CD4-positive, alpha-beta T cell (primary cell): ENCODE measurements at regions not wholly inside any gene's neighbourhood (a gene's known extent, or its start where the extent isn't known, plus 50 kb on each side); places are given as distances from the start of the nearest gene placed in this dataset.

ENCODE experiments used
- ATAC-seq: fragments of 200-7000 bp; cut with Tn5 transposase; one replicate; pipeline ENCODE4 v1.10.0; 2022; ENCODE audit warnings: mild to moderate bottlenecking; ENCODE audit not compliant: poor library complexity
- CTCF ChIA-PET: fragments of 350-600 bp; sonication (Branson Sonifier 250); formaldehyde crosslinking; loops from one replicate; lab custom pipeline; 2021; ENCODE audit warnings: antibody characterized with exemption, inconsistent platforms; lab: Charles Lee
- POLR2A ChIA-PET: fragments of 350-600 bp; sonication (Branson Sonifier 250); formaldehyde crosslinking; loops from one replicate; lab custom pipeline; 2021; ENCODE audit warnings: antibody characterized with exemption, inconsistent platforms; lab: Charles Lee
- DNase-seq, 14 experiments: peaks; one replicate each; pipeline ENCODE4 v3.0.0-alpha.2; 2013 to 2020; ENCODE audit warnings: mixed read lengths in 2 of 14
- H3K27ac ChIP-seq, 2 donors: one replicate each; pipeline versions ENCODE4 v1.5.1 to v1.7.0; 2013; ENCODE audit warnings: low read length in 2 of 2, low read depth in 1 of 2, mild to moderate bottlenecking in 1 of 2
- H3K27me3 ChIP-seq, 2 experiments: 1 replicate in 1 of 2; 2 replicates in 1 of 2; pipeline versions ENCODE4 v1.6.1 to v1.7.0; 2013; ENCODE audit warnings: low read length in 2 of 2, control low read depth in 1 of 2, mild to moderate bottlenecking in 1 of 2, moderate library complexity in 1 of 2; ENCODE audit not compliant: insufficient read depth in 2 of 2, control insufficient read depth in 1 of 2
- H3K36me3 ChIP-seq: one replicate; pipeline ENCODE4 v1.6.1; 2013; ENCODE audit warnings: low read length, control low read depth; ENCODE audit not compliant: insufficient read depth
- H3K4me1 ChIP-seq: one replicate; pipeline ENCODE4 v1.6.1; 2013; ENCODE audit warnings: low read length, control low read depth; ENCODE audit not compliant: insufficient read depth
- H3K4me3 ChIP-seq: one replicate; pipeline ENCODE4 v1.5.1; 2013; ENCODE audit warnings: mild to moderate bottlenecking, low read length, moderate library complexity
- H3K9me3 ChIP-seq, 2 experiments: 1 replicate in 1 of 2; 2 replicates in 1 of 2; pipeline versions ENCODE4 v1.6.1 to v1.7.0; 2013; ENCODE audit warnings: low read length in 2 of 2, mild to moderate bottlenecking in 2 of 2, control low read depth in 1 of 2, moderate library complexity in 1 of 2; ENCODE audit not compliant: control insufficient read depth in 1 of 2, insufficient read depth in 1 of 2
- H3K27ac Mint-ChIP-seq: one replicate; pipeline ENCODE4 v1.8.0; 2020; ENCODE audit warnings: mixed read lengths
- H3K27me3 Mint-ChIP-seq: one replicate; pipeline ENCODE4 v1.8.0; 2021; ENCODE audit warnings: mixed read lengths
- H3K36me3 Mint-ChIP-seq: one replicate; pipeline ENCODE4 v1.8.0; 2021; ENCODE audit warnings: low read depth, mixed read lengths
- H3K4me1 Mint-ChIP-seq: one replicate; pipeline ENCODE4 v1.8.0; 2021; ENCODE audit warnings: low read depth, mixed read lengths
- H3K4me3 Mint-ChIP-seq: one replicate; pipeline ENCODE4 v1.8.0; 2020; ENCODE audit warnings: mild to moderate bottlenecking, mixed read lengths
- H3K9me3 Mint-ChIP-seq: one replicate; pipeline ENCODE4 v1.8.0; 2020; ENCODE audit warnings: mixed read lengths
- intact Hi-C, 2 experiments: fragments of 100-400 bp; cut with DNase I in 1 of 2; cut with micrococcal nuclease in 1 of 2; formaldehyde crosslinking; loops; one replicate each; pipeline versions ENCODE4 v1.15.1 to v1.9.0; 2023 to 2025; cut with DNase I, micrococcal nuclease
- TF ChIP-seq, protein P1 (sequence below): fragments of 200-600 bp; IDR thresholded peaks from one replicate; pipeline ENCODE4 v1.8.0; 2022; ENCODE audit warnings: antibody characterized with exemption, mild to moderate bottlenecking

DNA sequence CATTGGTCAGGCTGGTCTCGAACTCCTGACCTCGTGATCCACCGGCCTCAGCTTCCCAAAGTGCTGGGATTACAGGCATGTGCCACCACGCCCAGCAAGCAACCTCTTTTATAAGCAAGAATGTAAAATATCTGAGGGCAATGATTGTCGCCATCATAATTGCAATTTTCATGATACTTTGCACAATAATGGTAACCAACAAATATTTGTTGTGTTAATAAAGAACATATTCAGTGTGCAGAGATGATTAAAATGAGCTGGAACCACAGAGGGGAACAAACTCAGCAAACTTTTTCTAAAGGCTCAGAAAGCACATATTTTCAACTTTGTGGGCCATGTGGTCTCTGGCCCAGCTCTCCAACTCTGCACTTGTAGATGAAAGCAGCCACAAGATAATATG lies 115.2 kb upstream of the SIX2 start:
- peaks cover 0 to 4% of the 10 kb centered on the region in 2 experiments for H3K27me3 ChIP-seq
- no peaks in the 10 kb centered on the region for H3K9me3 Mint-ChIP-seq
- no peak for DNase-seq
- ChIA-PET POLR2A (no interaction called here), CTCF (no interaction called here)
- no peak overlapping the region for H3K4me3 ChIP-seq
- no peak overlapping the region for H3K27ac Mint-ChIP-seq
- H3K36me3 ChIP-seq: no peaks in the 10 kb centered on the region
- intact Hi-C loops: no loop called here
- H3K27ac ChIP-seq: no peak overlapping the region
- H3K4me3 Mint-ChIP-seq: no peak overlapping the region
- TF ChIP-seq, protein P1, sequence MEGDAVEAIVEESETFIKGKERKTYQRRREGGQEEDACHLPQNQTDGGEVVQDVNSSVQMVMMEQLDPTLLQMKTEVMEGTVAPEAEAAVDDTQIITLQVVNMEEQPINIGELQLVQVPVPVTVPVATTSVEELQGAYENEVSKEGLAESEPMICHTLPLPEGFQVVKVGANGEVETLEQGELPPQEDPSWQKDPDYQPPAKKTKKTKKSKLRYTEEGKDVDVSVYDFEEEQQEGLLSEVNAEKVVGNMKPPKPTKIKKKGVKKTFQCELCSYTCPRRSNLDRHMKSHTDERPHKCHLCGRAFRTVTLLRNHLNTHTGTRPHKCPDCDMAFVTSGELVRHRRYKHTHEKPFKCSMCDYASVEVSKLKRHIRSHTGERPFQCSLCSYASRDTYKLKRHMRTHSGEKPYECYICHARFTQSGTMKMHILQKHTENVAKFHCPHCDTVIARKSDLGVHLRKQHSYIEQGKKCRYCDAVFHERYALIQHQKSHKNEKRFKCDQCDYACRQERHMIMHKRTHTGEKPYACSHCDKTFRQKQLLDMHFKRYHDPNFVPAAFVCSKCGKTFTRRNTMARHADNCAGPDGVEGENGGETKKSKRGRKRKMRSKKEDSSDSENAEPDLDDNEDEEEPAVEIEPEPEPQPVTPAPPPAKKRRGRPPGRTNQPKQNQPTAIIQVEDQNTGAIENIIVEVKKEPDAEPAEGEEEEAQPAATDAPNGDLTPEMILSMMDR: no peak
- H3K27me3 Mint-ChIP-seq: no peaks in the 10 kb centered on the region
- H3K4me1 Mint-ChIP-seq: no peaks in the 10 kb centered on the region
- H3K4me1 ChIP-seq: no peaks in the 10 kb centered on the region
- ATAC-seq: no peak
- no peaks in the 10 kb centered on the region for H3K9me3 ChIP-seq
- H3K36me3 Mint-ChIP-seq: no peaks in the 10 kb centered on the region

DNA sequence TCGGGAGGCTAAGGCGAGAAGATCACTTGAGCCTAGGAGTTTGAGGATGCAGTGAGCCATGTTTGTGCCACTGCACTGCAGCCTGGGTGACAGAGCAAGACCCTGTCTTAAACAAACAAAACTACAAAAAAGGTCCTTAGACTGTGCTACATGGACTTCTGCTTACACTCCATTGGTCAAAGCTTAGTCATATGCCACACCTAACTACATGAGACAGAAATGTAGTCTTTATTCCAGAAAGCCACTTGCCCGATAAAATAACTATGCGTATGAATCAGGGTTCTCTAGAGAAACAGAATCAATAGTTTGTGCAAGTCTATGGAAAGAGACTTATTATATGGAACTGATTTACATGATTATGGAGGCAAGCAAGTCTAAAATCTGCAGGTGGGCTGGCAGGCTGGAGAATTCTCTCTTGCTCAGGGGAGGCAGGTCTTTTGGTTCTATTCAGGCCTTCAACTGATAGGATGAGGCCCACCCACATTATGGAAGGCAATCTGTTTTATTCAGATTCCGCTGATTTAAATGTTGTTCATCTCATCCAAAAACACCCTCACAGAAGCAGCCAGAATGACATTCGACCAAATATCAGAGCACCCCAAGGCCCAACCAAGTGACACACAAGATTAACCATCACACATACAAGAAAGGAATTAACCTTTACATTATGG lies 114.4 kb upstream of the SIX2 start:
- Mint-ChIP-seq H3K27ac (no peak overlapping the region), H3K9me3 (no peaks in the 10 kb centered on the region), H3K4me1 (no peaks in the 10 kb centered on the region), H3K27me3 (no peaks in the 10 kb centered on the region), H3K36me3 (no peaks in the 10 kb centered on the region), H3K4me3 (no peak overlapping the region)
- Histone ChIP-seq H3K36me3 (no peaks in the 10 kb centered on the region), H3K27me3 (peaks cover 0 to 4% of the 10 kb centered on the region in 2 experiments), H3K4me1 (no peaks in the 10 kb centered on the region), H3K27ac (no peak overlapping the region), H3K4me3 (no peak overlapping the region), H3K9me3 (no peaks in the 10 kb centered on the region)
- TF ChIP-seq, protein P1: no peak
- ATAC-seq (no peak), DNase-seq (no peak)
- ChIA-PET CTCF (no interaction called here), POLR2A (no interaction called here)
- intact Hi-C loops: no loop called here

DNA sequence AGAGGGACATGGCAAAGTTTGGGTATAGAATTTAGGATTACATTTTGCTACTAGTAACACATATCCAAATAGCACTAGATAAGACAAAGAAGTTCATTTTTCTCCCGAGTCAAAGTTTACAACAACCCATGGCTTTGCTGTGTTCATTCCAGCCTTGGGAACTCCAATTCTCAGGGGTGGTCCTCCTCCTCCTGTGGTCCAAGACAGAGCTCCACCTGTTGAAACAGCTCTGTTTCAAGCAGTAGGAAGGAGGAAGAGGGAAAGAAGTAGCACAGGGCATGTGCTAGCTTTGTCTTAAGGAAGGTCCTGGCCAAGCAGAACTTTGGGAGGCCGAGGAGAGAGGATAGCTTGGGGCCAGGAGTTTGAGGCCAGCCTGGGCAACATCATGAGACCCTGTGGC lies 113.8 kb upstream of the SIX2 start:
- Histone ChIP-seq H3K9me3 (no peaks in the 10 kb centered on the region), H3K27me3 (peaks cover 0 to 4% of the 10 kb centered on the region in 2 experiments), H3K27ac (no peak overlapping the region), H3K4me1 (no peaks in the 10 kb centered on the region), H3K4me3 (no peak overlapping the region), H3K36me3 (no peaks in the 10 kb centered on the region)
- DNase-seq (no peak), ATAC-seq (no peak)
- Mint-ChIP-seq H3K9me3 (no peaks in the 10 kb centered on the region), H3K27ac (no peak overlapping the region), H3K27me3 (no peaks in the 10 kb centered on the region), H3K4me1 (no peaks in the 10 kb centered on the region), H3K36me3 (no peaks in the 10 kb centered on the region), H3K4me3 (no peak overlapping the region)
- ChIA-PET POLR2A (no interaction called here), CTCF (no interaction called here)
- intact Hi-C loops: no loop called here
- TF ChIP-seq, protein P1: no peak
